Muscle layer of duodenum (tissue), 2 donors: ENCODE measurements at regions not wholly inside any gene's neighbourhood (a gene's known extent, or its start where the extent isn't known, plus 50 kb on each side); places are given as distances from the start of the nearest gene placed in this dataset.
"Not testable (repeated sequence)": the region's sequence is repeated elsewhere in the genome, so short reads cannot be mapped to it uniquely, and the experiment has no call there.

ENCODE experiments used
- H3K27ac ChIP-seq: one replicate; pipeline ENCODE4 v1.7.0; 2013; ENCODE audit warnings: mild to moderate bottlenecking, low read length
- H3K27me3 ChIP-seq: one replicate; pipeline ENCODE4 v1.7.0; 2013; ENCODE audit warnings: low read depth, mild to moderate bottlenecking, control low read depth, low read length
- H3K36me3 ChIP-seq, 2 donors: one replicate each; pipeline ENCODE4 v1.7.0; 2013; ENCODE audit warnings: low read length in 2 of 2, control low read depth in 1 of 2, mild to moderate bottlenecking in 1 of 2; ENCODE audit not compliant: insufficient read depth in 2 of 2, control insufficient read depth in 1 of 2
- H3K4me1 ChIP-seq, 2 donors: one replicate each; pipeline ENCODE4 v1.7.0; 2013; ENCODE audit warnings: low read length in 2 of 2, mild to moderate bottlenecking in 2 of 2, control low read depth in 1 of 2, moderate library complexity in 1 of 2; ENCODE audit not compliant: insufficient read depth in 2 of 2, control insufficient read depth in 1 of 2
- H3K4me3 ChIP-seq, 2 donors: one replicate each; pipeline ENCODE4 v1.7.0; 2013; ENCODE audit warnings: low read length in 2 of 2, low read depth in 1 of 2, mild to moderate bottlenecking in 1 of 2
- H3K9me3 ChIP-seq, 2 donors: one replicate each; pipeline ENCODE4 v1.7.0; 2013; ENCODE audit warnings: low read length in 2 of 2, control low read depth in 1 of 2, mild to moderate bottlenecking in 1 of 2; ENCODE audit not compliant: control insufficient read depth in 1 of 2
- donor health status: healthy.

GRCh38 chr2:101645886-101646285 lies 51.6 kb upstream of the MAP4K4 start:
- not testable (repeated sequence) for H3K4me3 ChIP-seq, H3K36me3 ChIP-seq, H3K9me3 ChIP-seq, H3K27me3 ChIP-seq, H3K27ac ChIP-seq, H3K4me1 ChIP-seq

DNA sequence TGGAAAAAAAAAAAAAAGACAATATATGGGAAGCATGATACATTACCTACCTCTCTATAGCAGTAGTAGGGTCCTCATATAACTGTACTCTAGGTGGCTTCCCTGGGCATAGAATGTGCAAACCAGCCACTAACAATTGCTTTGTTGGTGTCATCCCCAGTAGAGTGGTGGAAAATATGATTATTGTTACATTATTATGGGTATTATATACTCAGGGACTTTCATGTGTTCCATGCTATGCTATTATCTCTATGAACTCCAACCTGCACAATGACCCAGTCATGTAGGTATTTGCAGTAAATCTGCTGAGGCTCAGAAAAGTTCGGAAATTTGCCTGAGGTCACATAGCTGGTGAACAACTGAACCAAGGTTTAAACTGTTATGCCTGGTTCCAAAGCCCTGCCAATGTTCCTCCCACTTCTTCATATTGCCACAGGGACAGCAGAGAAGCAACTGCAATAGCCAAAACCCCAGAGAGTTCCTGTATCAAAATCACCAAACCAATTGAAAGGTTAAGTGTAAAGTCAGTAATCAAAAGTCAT lies 52.6 kb upstream of the MAP4K4 start:
- Histone ChIP-seq H3K36me3 (no peaks in the 10 kb centered on the region), H3K27ac (no peak overlapping the region), H3K9me3 (no peaks in the 10 kb centered on the region), H3K27me3 (no peaks in the 10 kb centered on the region), H3K4me1 (no peaks in the 10 kb centered on the region), H3K4me3 (no peak overlapping the region)

- H3K27ac ChIP-seq: no peak overlapping the region
- H3K4me1 ChIP-seq: no peaks in the 10 kb centered on the region
- H3K9me3 ChIP-seq: no peaks in the 10 kb centered on the region
- H3K27me3 ChIP-seq: no peaks in the 10 kb centered on the region
- H3K36me3 ChIP-seq: no peaks in the 10 kb centered on the region
- no peak overlapping the region for H3K4me3 ChIP-seq
These were observed 54.4 kb upstream of the MAP4K4 start for GRCh38 chr2:101643004-101643524.

GRCh38 chr2:101638817-101639605 lies 58.5 kb upstream of the MAP4K4 start:
- Histone ChIP-seq H3K4me3 (no peak overlapping the region), H3K9me3 (no peaks in the 10 kb centered on the region), H3K36me3 (no peaks in the 10 kb centered on the region), H3K4me1 (no peaks in the 10 kb centered on the region), H3K27me3 (no peaks in the 10 kb centered on the region), H3K27ac (no peak overlapping the region)

DNA sequence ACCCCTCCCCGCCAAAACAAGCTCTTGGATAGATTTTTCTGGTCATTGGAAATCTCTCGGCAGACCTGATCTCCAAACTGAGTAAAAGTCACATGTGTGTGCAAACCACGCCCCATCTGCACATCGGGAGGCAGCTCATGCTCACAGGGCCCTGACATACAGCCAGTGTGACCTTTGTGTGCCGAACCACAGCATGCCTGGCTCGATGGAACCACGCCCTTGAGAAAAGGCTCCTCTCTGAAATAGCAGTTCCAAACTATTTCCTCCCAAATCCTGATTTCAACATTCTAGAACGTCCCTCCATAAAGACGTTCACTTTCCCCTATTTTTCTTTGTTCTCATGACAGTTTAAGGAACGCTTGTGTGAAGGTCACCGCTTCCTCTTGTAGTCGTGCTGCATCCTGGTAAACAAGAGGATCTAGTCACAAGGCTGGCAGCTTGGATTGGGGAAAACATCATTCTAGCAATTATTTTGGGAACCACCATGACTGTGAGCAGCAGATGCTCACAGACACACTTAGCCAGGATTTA lies 59.3 kb upstream of the MAP4K4 start:
- no peak overlapping the region for H3K27ac ChIP-seq
- H3K36me3 ChIP-seq: no peaks in the 10 kb centered on the region
- H3K4me1 ChIP-seq: no peaks in the 10 kb centered on the region
- H3K9me3 ChIP-seq: no peaks in the 10 kb centered on the region
- no peaks in the 10 kb centered on the region for H3K27me3 ChIP-seq
- H3K4me3 ChIP-seq: no peak overlapping the region

DNA sequence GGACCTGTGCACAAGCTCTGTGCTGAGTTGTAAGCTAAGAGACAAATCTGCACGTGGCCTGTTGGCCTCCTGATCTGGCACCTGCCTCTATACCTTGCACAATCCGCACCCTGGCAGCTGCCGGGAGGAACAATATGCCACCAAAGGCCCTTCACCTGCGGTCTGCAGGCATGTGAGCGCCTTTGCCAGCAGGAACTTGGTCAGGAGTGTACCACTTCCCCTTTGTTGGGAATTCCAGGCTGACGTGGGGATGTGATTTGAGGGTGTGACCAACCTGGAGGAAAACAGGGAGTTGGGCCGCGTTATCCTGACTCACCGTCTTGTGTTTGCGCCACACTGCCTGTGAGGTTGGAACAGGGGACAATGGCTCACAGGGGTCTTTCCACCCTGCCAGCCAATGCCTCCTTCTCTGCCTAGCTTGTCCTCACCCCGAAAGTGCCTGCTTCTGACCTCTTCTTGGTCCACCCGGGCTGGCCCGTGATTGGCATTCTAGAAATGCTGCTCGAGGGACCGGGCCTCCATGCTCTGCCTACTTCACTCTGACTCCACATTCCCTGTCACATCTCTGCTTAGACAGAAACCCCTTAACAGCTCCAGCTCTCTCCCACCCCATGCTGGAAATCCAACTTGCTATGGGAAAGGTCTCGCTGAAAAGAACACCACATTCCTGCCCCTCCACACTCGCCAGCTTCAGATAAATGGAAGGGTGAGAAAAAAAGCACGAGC lies 67.1 kb upstream of the MAP4K4 start:
- no peaks in the 10 kb centered on the region for H3K9me3 ChIP-seq
- H3K27ac ChIP-seq: no peak overlapping the region
- H3K4me1 ChIP-seq: no peaks in the 10 kb centered on the region
- H3K36me3 ChIP-seq: no peaks in the 10 kb centered on the region
- no peaks in the 10 kb centered on the region for H3K27me3 ChIP-seq
- H3K4me3 ChIP-seq: no peak overlapping the region

DNA sequence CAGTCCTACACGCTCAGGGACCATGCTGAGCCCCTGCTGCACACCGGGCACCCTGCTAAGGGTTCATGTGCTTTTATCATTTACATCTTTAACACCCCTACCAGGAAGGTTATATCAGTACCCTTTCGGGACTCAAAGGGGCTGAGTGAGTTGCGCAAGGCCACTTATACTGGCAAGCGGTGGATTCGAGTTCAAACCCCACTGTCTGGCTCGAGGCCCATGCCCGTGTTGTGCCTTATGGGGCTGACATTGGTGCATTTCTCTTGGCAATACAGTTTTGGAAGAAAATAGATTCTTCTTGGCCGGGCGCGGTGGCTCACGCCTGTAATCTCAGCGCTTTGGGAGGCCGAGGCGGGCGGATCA lies 69.5 kb upstream of the MAP4K4 start:
- no peaks in the 10 kb centered on the region for H3K9me3 ChIP-seq

DNA sequence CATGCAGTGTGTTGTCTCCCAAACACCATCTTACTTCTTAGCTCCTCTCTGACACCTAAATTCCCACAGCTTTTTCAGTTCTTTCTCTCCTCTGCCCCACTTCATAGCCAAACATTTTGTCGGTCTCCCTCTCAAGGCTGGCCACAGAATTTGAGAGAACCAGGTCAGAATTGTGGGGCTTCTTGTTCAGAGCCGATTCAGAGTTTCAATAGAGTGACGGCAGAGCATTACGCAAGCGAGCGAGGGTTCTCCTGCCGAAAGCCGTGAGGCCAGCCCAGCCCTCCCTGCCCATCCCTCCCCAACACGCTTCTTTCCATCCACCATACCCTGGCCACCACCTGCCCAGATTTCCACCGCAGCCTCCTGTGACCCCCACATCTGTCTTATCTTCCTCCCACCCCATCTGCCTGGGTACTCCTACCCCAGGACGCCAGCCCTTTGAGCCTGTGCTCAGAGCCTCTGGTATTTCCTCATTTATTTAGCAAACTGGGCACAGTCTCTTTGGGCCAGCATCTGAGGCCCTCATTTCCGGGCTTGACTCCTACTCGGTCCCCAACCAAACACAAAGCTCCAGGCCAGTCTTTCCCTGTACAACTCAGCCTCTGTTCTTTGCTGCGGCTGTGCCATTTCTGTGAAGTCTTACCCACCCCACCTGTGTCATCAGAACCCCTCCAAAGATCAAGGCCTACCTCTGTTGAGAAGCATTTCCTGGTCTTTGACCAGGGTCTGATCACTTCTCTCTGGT lies 70.0 kb upstream of the MAP4K4 start:
- no peaks in the 10 kb centered on the region for H3K9me3 ChIP-seq
- no peaks in the 10 kb centered on the region for H3K27me3 ChIP-seq
- no peaks in the 10 kb centered on the region for H3K36me3 ChIP-seq
- H3K4me3 ChIP-seq: no peak overlapping the region
- H3K4me1 ChIP-seq: no peaks in the 10 kb centered on the region
- no peak overlapping the region for H3K27ac ChIP-seq

More for the DNA sequence above, 69.5 kb upstream of the MAP4K4 start:
- no peaks in the 10 kb centered on the region for H3K36me3 ChIP-seq
- no peaks in the 10 kb centered on the region for H3K27me3 ChIP-seq
- H3K27ac ChIP-seq: no peak overlapping the region
- H3K4me1 ChIP-seq: no peaks in the 10 kb centered on the region
- no peak overlapping the region for H3K4me3 ChIP-seq

DNA sequence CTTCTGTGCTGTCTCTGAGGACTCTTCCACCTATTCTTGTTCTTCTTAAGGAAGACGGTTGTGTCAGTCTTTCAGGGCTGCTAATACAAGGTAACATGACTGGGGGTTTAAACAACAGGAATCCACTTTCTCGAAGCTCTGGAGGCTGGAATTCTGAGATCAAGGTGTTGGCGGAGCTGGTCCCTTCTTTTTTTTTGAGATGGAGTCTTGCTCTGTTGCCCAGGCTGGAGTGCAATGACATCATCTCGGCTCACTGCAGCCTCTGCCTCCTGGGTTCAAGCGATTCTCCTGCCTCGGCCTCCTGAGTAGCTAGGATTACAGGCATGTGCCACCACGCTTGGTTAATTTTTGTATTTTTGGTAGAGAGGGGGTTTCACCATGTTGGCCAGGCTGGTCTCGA lies 71.7 kb upstream of the MAP4K4 start:
- not testable (repeated sequence) for H3K27ac ChIP-seq, H3K9me3 ChIP-seq, H3K4me1 ChIP-seq, H3K27me3 ChIP-seq, H3K4me3 ChIP-seq, H3K36me3 ChIP-seq

- Histone ChIP-seq H3K4me1 (no peaks in the 10 kb centered on the region), H3K9me3 (no peaks in the 10 kb centered on the region), H3K4me3 (no peak overlapping the region), H3K27me3 (no peaks in the 10 kb centered on the region), H3K27ac (no peak overlapping the region), H3K36me3 (no peaks in the 10 kb centered on the region)
These were observed 72.1 kb upstream of the MAP4K4 start for GRCh38 chr2:101625387-101625786.
